Endothelial cell of umbilical vein (primary cell): ENCODE measurements at regions not wholly inside any gene's neighbourhood (a gene's known extent, or its start where the extent isn't known, plus 50 kb on each side); places are given as distances from the start of the nearest gene placed in this dataset.

Experiments
- BruUV-seq: library from RNA; stranded (reverse); fragments of 400-500 nt; replicated peaks from 2 replicates; lab custom pipeline; 2021; lab: Mats Ljungman, UMichigan
- CTCF ChIA-PET: fragments of 300-600, 350-600 bp; sonication (Branson Sonifier 250); formaldehyde crosslinking; loops from one replicate; lab custom pipeline; 2021; ENCODE audit warnings: antibody characterized with exemption, inconsistent platforms; lab: Charles Lee
- POLR2A ChIA-PET: fragments of 300-600, 350-600 bp; sonication (Branson Sonifier 250); formaldehyde crosslinking; loops from one replicate; lab custom pipeline; 2021; ENCODE audit warnings: antibody characterized with exemption, inconsistent platforms; lab: Charles Lee
- DNase-seq: peaks from one replicate; pipeline ENCODE4 v3.0.0-alpha.2; 2011; ENCODE audit warnings: low read depth, low spot score
- FAIRE-seq: peaks from 2 replicates; lab custom pipeline; 2011; peaks lifted over from hg19 to GRCh38; lab: Jason Lieb, UNC
- H2AFZ ChIP-seq: 2 replicates; pipeline ENCODE4 v1.6.0; 2012; ENCODE audit warnings: low read depth, low read length, control low read depth, inconsistent platforms
- H3K27ac ChIP-seq: 2 replicates; pipeline ENCODE4 v1.5.1; 2011; ENCODE audit warnings: low read depth, mild to moderate bottlenecking, control low read depth, low read length, moderate library complexity; ENCODE audit not compliant: insufficient read depth
- H3K27me3 ChIP-seq, 2 experiments: 2 replicates each; pipeline versions ENCODE4 v1.6.0 to v1.6.1; 2011; ENCODE audit warnings: low read length in 2 of 2, mixed read lengths in 1 of 2; ENCODE audit not compliant: control insufficient read depth in 2 of 2, insufficient read depth in 2 of 2
- H3K36me3 ChIP-seq, 2 experiments: 2 replicates in 1 of 2; 3 replicates in 1 of 2; pipeline ENCODE4 v1.5.1; 2011; ENCODE audit warnings: low read length in 2 of 2, mild to moderate bottlenecking in 1 of 2, moderate library complexity in 1 of 2; ENCODE audit not compliant: control insufficient read depth in 2 of 2, insufficient read depth in 2 of 2; ENCODE audit errors: extremely low read depth in 1 of 2
- H3K4me1 ChIP-seq: 3 replicates; pipeline ENCODE4 v1.5.1; 2011; ENCODE audit warnings: mild to moderate bottlenecking, low read length; ENCODE audit not compliant: control insufficient read depth, insufficient read depth; ENCODE audit errors: extremely low read depth
- H3K4me2 ChIP-seq: 2 replicates; pipeline ENCODE4 v1.6.1; 2011; ENCODE audit warnings: low read length, control low read depth, mixed read lengths; ENCODE audit not compliant: insufficient read depth
- H3K4me3 ChIP-seq, 3 experiments: fragments of 200-600 bp in 1 of 3; sonication (generic), shearing (Covaris generic) in 1 of 3; replicated peaks in 1 of 3; 2 replicates each; pipeline ENCODE4 v1.5.1; 2011 to 2016; ENCODE audit warnings: control low read depth in 3 of 3, low read length in 3 of 3, mild to moderate bottlenecking in 2 of 3, inconsistent platforms in 1 of 3, low read depth in 1 of 3, moderate library complexity in 1 of 3; ENCODE audit not compliant: insufficient read depth in 1 of 3
- H3K79me2 ChIP-seq: 2 replicates; pipeline ENCODE4 v1.6.0; 2012; ENCODE audit warnings: low read length, inconsistent platforms; ENCODE audit not compliant: control insufficient read depth, insufficient read depth
- H3K9ac ChIP-seq: replicated peaks from 2 replicates; pipeline ENCODE3; 2011; ENCODE audit warnings: low read length, control low read depth; ENCODE audit not compliant: insufficient read depth; ENCODE audit errors: extremely low read depth
- H3K9me1 ChIP-seq: replicated peaks from 3 replicates; pipeline ENCODE4 v1.6.0; 2011; ENCODE audit warnings: mild to moderate bottlenecking, low read length; ENCODE audit not compliant: control insufficient read depth, insufficient read depth; ENCODE audit errors: extremely low read depth
- H3K9me3 ChIP-seq: replicated peaks from 2 replicates; pipeline ENCODE4 v1.5.1; 2012; ENCODE audit warnings: low read length, inconsistent platforms; ENCODE audit not compliant: control insufficient read depth, insufficient read depth
- H4K20me1 ChIP-seq: replicated peaks from 2 replicates; pipeline ENCODE3; 2011; ENCODE audit warnings: mild to moderate bottlenecking, low read length; ENCODE audit not compliant: control insufficient read depth, insufficient read depth; ENCODE audit errors: extremely low read depth
- CTCF ChIP-seq, 2 donors: IDR thresholded peaks; 1 replicate in 1 of 2; 2 replicates in 1 of 2; pipeline ENCODE4 v1.5.1; 2011; ENCODE audit warnings: low read length in 2 of 2, mild to moderate bottlenecking in 2 of 2, moderate library complexity in 2 of 2, control low read depth in 1 of 2, inconsistent platforms in 1 of 2, low read depth in 1 of 2; ENCODE audit not compliant: insufficient read depth in 1 of 2; ENCODE audit errors: extremely low read depth in 1 of 2
- EZH2 ChIP-seq: IDR thresholded peaks from 2 replicates; pipeline ENCODE4 v1.6.1; 2012; ENCODE audit warnings: borderline replicate concordance, low read depth, mild to moderate bottlenecking, moderate library complexity, low read length, inconsistent platforms; ENCODE audit not compliant: severe bottlenecking
- FOS ChIP-seq: IDR thresholded peaks from 2 replicates; pipeline ENCODE4 v1.6.1; 2011; ENCODE audit warnings: mild to moderate bottlenecking, low read length, moderate library complexity, borderline replicate concordance; ENCODE audit not compliant: insufficient read depth
- GATA2 ChIP-seq: IDR thresholded peaks from 2 replicates; pipeline ENCODE4 v1.7.0; 2011; ENCODE audit warnings: low read depth, mild to moderate bottlenecking, moderate library complexity, mixed read lengths, low read length; ENCODE audit not compliant: insufficient read length, insufficient read depth
- JUN ChIP-seq: IDR thresholded peaks from 2 replicates; pipeline ENCODE4 v1.6.1; 2011; ENCODE audit warnings: borderline replicate concordance, low read depth; ENCODE audit not compliant: insufficient read length, insufficient read depth
- MAX ChIP-seq: IDR thresholded peaks from 2 replicates; pipeline ENCODE4 v1.6.1; 2011; ENCODE audit not compliant: insufficient read depth, insufficient read length
- MYC ChIP-seq: IDR thresholded peaks from one replicate; pipeline ENCODE4 v1.6.1; 2011; ENCODE audit warnings: mild to moderate bottlenecking, low read depth, low read length
- POLR2A ChIP-seq: IDR thresholded peaks from 2 replicates; pipeline ENCODE4 v1.6.1; 2012; ENCODE audit warnings: low read depth, mild to moderate bottlenecking, control low read depth, low read length
- POLR2AphosphoS5 ChIP-seq: IDR thresholded peaks from 2 replicates; pipeline ENCODE4 v1.6.1; 2012; ENCODE audit warnings: low read depth, mild to moderate bottlenecking, control low read depth, low read length, moderate library complexity; ENCODE audit not compliant: insufficient read depth
- dilution Hi-C: fragments of 300-500 bp; cut with MboI; formaldehyde crosslinking; loops from one replicate; pipeline ENCODE4 v1.15.0; 2019; ENCODE audit warnings: low sequenced_read_pairs; ENCODE audit not compliant: extremely low pct_ligation_motif_present
- intact Hi-C: fragments of 100-400 bp; cut with micrococcal nuclease; formaldehyde crosslinking; loops from one replicate; pipeline ENCODE4 v1.10.0; 2022

GRCh38 chr18:10100941-10101701, 187.3 kb downstream of the VAPA start:
- Histone ChIP-seq H3K9me3 (no peaks in the 10 kb centered on the region), H3K27me3 (peaks cover 11 to 12% of the 10 kb centered on the region in 2 experiments), H3K27ac (no peak overlapping the region), H3K9ac (no peak overlapping the region), H3K36me3 (no peaks in the 10 kb centered on the region), H3K79me2 (no peaks in the 10 kb centered on the region), H3K4me1 (no peaks in the 10 kb centered on the region), H3K4me2 (no peak overlapping the region), H2AFZ (no peak overlapping the region), H3K9me1 (no peaks in the 10 kb centered on the region), H4K20me1 (no peaks in the 10 kb centered on the region), H3K4me3 (no peak overlapping the region)
- TF ChIP-seq MAX (no peak), GATA2 (no peak), POLR2A (no peak), CTCF (IDR thresholded peaks at IDR 0.05; ENCODE audit: extremely low read depth in 1 of 2, insufficient read depth in 1 of 2, low read depth in 1 of 2, low read length in 2 of 2) (no peak), JUN (no peak), FOS (no peak), MYC (no peak), POLR2AphosphoS5 (no peak), EZH2 (no peak)
- ChIA-PET CTCF (interaction anchor here (0.8 to 1.1 kb wide), 2 partner anchors 30 to 41 kb away, joined by 3 read pairs; no protein-coding TSS in a partner anchor), POLR2A (no interaction called here)
- BruUV-seq, result no TSS peak
- dilution Hi-C loops (no loop called here), intact Hi-C loops (no loop called here)
- DNase-seq, result peak; percentile 34
- no peak for FAIRE-seq
